IMR-90 (cell line): ENCODE measurements at regions not wholly inside any gene's neighbourhood (a gene's known extent, or its start where the extent isn't known, plus 50 kb on each side); places are given as distances from the start of the nearest gene placed in this dataset.

ENCODE experiments used
- ATAC-seq: fragments of 200-7000 bp; cut with Tn5 transposase; 2 replicates; pipeline ENCODE4 v1.9.1; 2020; ENCODE audit warnings: low read depth, mild to moderate bottlenecking, moderate library complexity
- BruUV-seq: library from RNA; stranded (reverse); fragments of 400-500 nt; replicated peaks from 2 replicates; lab custom pipeline; 2021; lab: Mats Ljungman, UMichigan
- CTCF ChIA-PET: fragments of 300-600 bp; formaldehyde crosslinking; extraction: SDS; loops from one replicate; lab custom pipeline; 2021; ENCODE audit warnings: antibody characterized with exemption; lab: Yijun Ruan, JAX
- POLR2A ChIA-PET: fragments of 300-600 bp; sonication (Branson Sonifier 250); formaldehyde crosslinking; loops from one replicate; lab custom pipeline; 2022; ENCODE audit warnings: antibody characterized with exemption; ENCODE audit not compliant: unreplicated experiment; lab: Charles Lee
- DNase-seq: peaks from one replicate; pipeline ENCODE4 v3.0.0; 2013
- H2AFZ ChIP-seq: replicated peaks from 2 replicates; pipeline ENCODE3; 2013; ENCODE audit warnings: low read length, mild to moderate bottlenecking; ENCODE audit not compliant: poor library complexity
- H2AK5ac ChIP-seq: 2 replicates; pipeline ENCODE4 v1.6.1; 2013; ENCODE audit warnings: low read depth, low read length, inconsistent platforms
- H2AK9ac ChIP-seq: replicated peaks from 2 replicates; pipeline ENCODE3; 2013; ENCODE audit warnings: mild to moderate bottlenecking, low read depth, low read length, moderate library complexity; ENCODE audit not compliant: poor library complexity
- H2BK120ac ChIP-seq: 2 replicates; pipeline ENCODE4 v1.6.1; 2013; ENCODE audit warnings: low read depth, low read length, inconsistent platforms
- H2BK15ac ChIP-seq: 3 replicates; pipeline ENCODE4 v1.6.1; 2013; ENCODE audit warnings: low read depth, low read length, inconsistent platforms
- H2BK20ac ChIP-seq: 2 replicates; pipeline ENCODE4 v1.6.1; 2013; ENCODE audit warnings: low read depth, mild to moderate bottlenecking, inconsistent platforms, low read length, moderate library complexity
- H2BK5ac ChIP-seq: 2 replicates; pipeline ENCODE4 v1.6.1; 2013; ENCODE audit warnings: mild to moderate bottlenecking, low read depth, low read length, inconsistent platforms; ENCODE audit not compliant: poor library complexity, severe bottlenecking
- H3K14ac ChIP-seq: replicated peaks from 2 replicates; pipeline ENCODE4 v1.6.1; 2013; ENCODE audit warnings: low read depth, low read length, inconsistent platforms
- H3K18ac ChIP-seq: 2 replicates; pipeline ENCODE4 v1.6.1; 2013; ENCODE audit warnings: low read depth, low read length, control low read depth
- H3K23ac ChIP-seq: 2 replicates; pipeline ENCODE4 v1.6.1; 2013; ENCODE audit warnings: low read depth, low read length, inconsistent platforms
- H3K27ac ChIP-seq: 2 replicates; pipeline ENCODE4 v1.5.1; 2013; ENCODE audit warnings: mild to moderate bottlenecking, control low read depth, low read length; ENCODE audit not compliant: insufficient read depth
- H3K27me3 ChIP-seq: 2 replicates; pipeline ENCODE4 v1.6.1; 2013; ENCODE audit warnings: low read length; ENCODE audit not compliant: control insufficient read depth, insufficient read depth
- H3K36me3 ChIP-seq: 2 replicates; pipeline ENCODE4 v1.6.1; 2013; ENCODE audit warnings: low read length, mixed read lengths; ENCODE audit not compliant: control insufficient read depth, insufficient read depth
- H3K4ac ChIP-seq: 2 replicates; pipeline ENCODE4 v1.6.1; 2013; ENCODE audit warnings: low read depth, low read length, inconsistent platforms
- H3K4me1 ChIP-seq: 2 replicates; pipeline ENCODE4 v1.6.1; 2013; ENCODE audit warnings: low read length, mixed read lengths; ENCODE audit not compliant: control insufficient read depth, insufficient read depth
- H3K4me2 ChIP-seq: 2 replicates; pipeline ENCODE4 v1.6.1; 2013; ENCODE audit warnings: low read depth, mild to moderate bottlenecking, control low read depth, low read length, moderate library complexity
- H3K4me3 ChIP-seq: 2 replicates; pipeline ENCODE4 v1.5.1; 2013; ENCODE audit warnings: low read depth, mild to moderate bottlenecking, control low read depth, low read length, moderate library complexity; ENCODE audit not compliant: insufficient read depth
- H3K56ac ChIP-seq: 2 replicates; pipeline ENCODE4 v1.6.1; 2013; ENCODE audit warnings: low read length, inconsistent platforms; ENCODE audit not compliant: insufficient read depth; ENCODE audit errors: extremely low read depth
- H3K79me1 ChIP-seq, 2 experiments: 2 replicates each; pipeline ENCODE4 v1.6.1; 2013; ENCODE audit warnings: low read length in 2 of 2, inconsistent platforms in 1 of 2, low read depth in 1 of 2
- H3K9ac ChIP-seq: 2 replicates; pipeline ENCODE4 v1.6.1; 2013; ENCODE audit warnings: low read depth, low read length, control low read depth
- H3K9me1 ChIP-seq: 2 replicates; pipeline ENCODE4 v1.6.1; 2013; ENCODE audit warnings: low read length, inconsistent platforms; ENCODE audit not compliant: insufficient read depth
- H3K9me3 ChIP-seq: 2 replicates; pipeline ENCODE4 v1.6.1; 2013; ENCODE audit warnings: low read length; ENCODE audit not compliant: control insufficient read depth, insufficient read depth
- H4K20me1 ChIP-seq: 2 replicates; pipeline ENCODE4 v1.6.1; 2013; ENCODE audit warnings: low read length, inconsistent platforms; ENCODE audit not compliant: insufficient read depth
- H4K5ac ChIP-seq: 2 replicates; pipeline ENCODE4 v1.6.1; 2013; ENCODE audit warnings: mild to moderate bottlenecking, low read depth, low read length, control low read depth
- H4K8ac ChIP-seq, 2 experiments: 2 replicates each; pipeline ENCODE4 v1.6.1; 2013; ENCODE audit warnings: low read depth in 2 of 2, low read length in 2 of 2, control low read depth in 1 of 2, inconsistent platforms in 1 of 2
- H4K91ac ChIP-seq: 2 replicates; pipeline ENCODE4 v1.6.1; 2013; ENCODE audit warnings: low read depth, low read length, inconsistent platforms; ENCODE audit not compliant: insufficient read depth
- BHLHE40 ChIP-seq: fragments of 150-350 bp; IDR thresholded peaks from 2 replicates; pipeline ENCODE4 v1.6.1; 2016; ENCODE audit warnings: mild to moderate bottlenecking, low read depth, low read length
- CEBPB ChIP-seq: IDR thresholded peaks from 2 replicates; pipeline ENCODE4 v1.6.1; 2012; ENCODE audit warnings: low read depth, low read length, improper control_type of control experiment
- CHD1 ChIP-seq: IDR thresholded peaks from 2 replicates; pipeline ENCODE4 v1.6.1; 2012; ENCODE audit warnings: low read depth, low read length, improper control_type of control experiment
- FOS ChIP-seq: fragments of 150-350 bp; IDR thresholded peaks from 2 replicates; pipeline ENCODE4 v1.6.1; 2016; ENCODE audit warnings: low read depth, low read length
- NFE2L2 ChIP-seq: fragments of 150-350 bp; IDR thresholded peaks from 2 replicates; pipeline ENCODE4 v1.6.1; 2016; ENCODE audit warnings: low read depth, mild to moderate bottlenecking, low read length
- RAD21 ChIP-seq: IDR thresholded peaks from 2 replicates; pipeline ENCODE4 v1.6.1; 2012; ENCODE audit warnings: low read length, improper control_type of control experiment
- RCOR1 ChIP-seq: IDR thresholded peaks from 2 replicates; pipeline ENCODE4 v1.6.1; 2012; ENCODE audit warnings: mild to moderate bottlenecking, low read length, improper control_type of control experiment; ENCODE audit not compliant: insufficient replicate concordance
- RFX5 ChIP-seq: IDR thresholded peaks from 2 replicates; pipeline ENCODE4 v1.8.0; 2012; ENCODE audit warnings: low read depth, mild to moderate bottlenecking, low read length, moderate library complexity
- SMC3 ChIP-seq: fragments of 150-350 bp; IDR thresholded peaks from 2 replicates; pipeline ENCODE4 v1.6.1; 2016; ENCODE audit warnings: low read depth, mild to moderate bottlenecking, antibody characterized with exemption, low read length, moderate library complexity
- WGBS, 2 experiments: methylation state at CpG; one replicate each; pipeline versions ENCODE4 v1.1.5 to v1.1.7; 2013; ENCODE audit warnings: missing lambda C conversion rate in 2 of 2; ENCODE audit not compliant: insufficient read length in 1 of 2; ENCODE audit errors: extremely low coverage in 2 of 2; 5-methylcytosine and 5-hydroxymethylcytosine counted together
- dilution Hi-C: fragments of 300-500 bp; cut with HindIII; formaldehyde crosslinking; loops from one replicate; pipeline ENCODE4 v1.14.3; 2018; ENCODE audit warnings: low sequenced_read_pairs; ENCODE audit not compliant: unreplicated experiment
- in situ Hi-C: fragments of 300-500 bp; cut with MboI; formaldehyde crosslinking; loops from 3 replicates; pipeline ENCODE4 v1.14.3; 2019; ENCODE audit warnings: low sequenced_read_pairs, inconsistent platforms, mixed read lengths
- intact Hi-C: fragments of 100-400 bp; cut with micrococcal nuclease; formaldehyde crosslinking; loops from 2 replicates; pipeline ENCODE4 v1.10.0; 2022

- TF ChIP-seq RAD21: no peak
- TF ChIP-seq RFX5: no peak
- TF ChIP-seq CEBPB: no peak
- TF ChIP-seq CHD1: no peak
- no peak for TF ChIP-seq FOS
- no peak for TF ChIP-seq BHLHE40
- no peak for TF ChIP-seq NFE2L2
- TF ChIP-seq SMC3: no peak
- no peak for TF ChIP-seq RCOR1
- Histone ChIP-seq H3K9me1 (no peaks in the 10 kb centered on the region), H2BK15ac (no peak overlapping the region), H4K5ac (no peak overlapping the region), H3K18ac (no peak overlapping the region), H2BK20ac (no peak overlapping the region), H3K4me1 (no peaks in the 10 kb centered on the region), H3K27me3 (no peaks in the 10 kb centered on the region; the same call in 1 of the 2 replicates), H3K27ac (no peak overlapping the region), H3K36me3 (no peaks in the 10 kb centered on the region), H3K79me1 (no peaks in the 10 kb centered on the region), H3K4me3 (no peak overlapping the region), H3K56ac (no peak overlapping the region), H2AFZ (no peak overlapping the region), H2AK5ac (no peak overlapping the region), H3K4me2 (no peak overlapping the region), H4K91ac (no peak overlapping the region), H3K14ac (no peak overlapping the region), H3K23ac (no peak overlapping the region), H3K9ac (no peak overlapping the region), H2AK9ac (no peak overlapping the region), H3K9me3 (peaks cover 8% of the 10 kb centered on the region), H3K4ac (no peak overlapping the region), H4K20me1 (no peaks in the 10 kb centered on the region), H2BK5ac (no peak overlapping the region), H2BK120ac (no peak overlapping the region), H4K8ac (no peak overlapping the region)
- WGBS, 2 experiments: 40% methylated on average over 2 of the region's 18 CpGs; no CpG with 5 or more reads in 1 of the 2 experiments
- in situ Hi-C loops (no loop called here), intact Hi-C loops (no loop called here), dilution Hi-C loops (no loop called here)
- ChIA-PET CTCF (no interaction called here), POLR2A (no interaction called here)
- ATAC-seq (no peak), DNase-seq (no peak)
- no TSS peak for BruUV-seq
These were observed 106.9 kb upstream of the HDAC4 start for GRCh38 chr2:239507576-239508258.
